ENCODE measurements at regions not wholly inside any gene's neighbourhood (a gene's known extent, or its start where the extent isn't known, plus 50 kb on each side); places are given as distances from the start of the nearest gene placed in this dataset.

DNA sequence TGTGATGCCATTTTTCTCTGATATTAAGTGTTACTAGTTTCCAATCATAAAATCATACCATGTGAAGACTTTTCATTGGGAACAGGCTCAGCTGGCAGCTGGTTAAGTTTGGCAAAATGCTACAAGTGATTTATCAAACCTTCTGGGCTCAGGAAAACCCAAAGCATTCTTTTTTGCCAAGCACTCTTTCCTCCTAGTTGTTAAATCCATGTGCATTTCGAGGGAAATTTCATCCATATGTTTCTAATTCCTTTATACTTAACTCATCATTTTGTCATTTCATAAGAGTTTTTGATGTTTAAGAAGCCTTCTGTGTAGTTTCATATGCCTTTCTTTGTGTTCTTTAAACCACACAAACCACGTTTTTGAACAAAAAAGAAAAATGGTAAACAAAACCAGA, 217.6 kb upstream of the PDE10A start:
- TF ChIP-seq, protein P1, sequence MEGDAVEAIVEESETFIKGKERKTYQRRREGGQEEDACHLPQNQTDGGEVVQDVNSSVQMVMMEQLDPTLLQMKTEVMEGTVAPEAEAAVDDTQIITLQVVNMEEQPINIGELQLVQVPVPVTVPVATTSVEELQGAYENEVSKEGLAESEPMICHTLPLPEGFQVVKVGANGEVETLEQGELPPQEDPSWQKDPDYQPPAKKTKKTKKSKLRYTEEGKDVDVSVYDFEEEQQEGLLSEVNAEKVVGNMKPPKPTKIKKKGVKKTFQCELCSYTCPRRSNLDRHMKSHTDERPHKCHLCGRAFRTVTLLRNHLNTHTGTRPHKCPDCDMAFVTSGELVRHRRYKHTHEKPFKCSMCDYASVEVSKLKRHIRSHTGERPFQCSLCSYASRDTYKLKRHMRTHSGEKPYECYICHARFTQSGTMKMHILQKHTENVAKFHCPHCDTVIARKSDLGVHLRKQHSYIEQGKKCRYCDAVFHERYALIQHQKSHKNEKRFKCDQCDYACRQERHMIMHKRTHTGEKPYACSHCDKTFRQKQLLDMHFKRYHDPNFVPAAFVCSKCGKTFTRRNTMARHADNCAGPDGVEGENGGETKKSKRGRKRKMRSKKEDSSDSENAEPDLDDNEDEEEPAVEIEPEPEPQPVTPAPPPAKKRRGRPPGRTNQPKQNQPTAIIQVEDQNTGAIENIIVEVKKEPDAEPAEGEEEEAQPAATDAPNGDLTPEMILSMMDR (IDR thresholded peaks at IDR 0.05; ENCODE audit: unreplicated experiment): no peak
- Mint-ChIP-seq H3K4me1 (ENCODE audit: unreplicated experiment) (peaks cover 6% of the 10 kb centered on the region), H3K4me3 (ENCODE audit: unreplicated experiment) (no peak overlapping the region), H3K27me3 (ENCODE audit: unreplicated experiment) (peaks cover 5% of the 10 kb centered on the region), H3K9me3 (ENCODE audit: unreplicated experiment) (no peaks in the 10 kb centered on the region), H3K27ac (ENCODE audit: unreplicated experiment) (no peak overlapping the region), H3K36me3 (ENCODE audit: low read depth, unreplicated experiment) (peaks cover 4% of the 10 kb centered on the region)
- no peak for DNase-seq (ENCODE audit: low spot score)

DNA sequence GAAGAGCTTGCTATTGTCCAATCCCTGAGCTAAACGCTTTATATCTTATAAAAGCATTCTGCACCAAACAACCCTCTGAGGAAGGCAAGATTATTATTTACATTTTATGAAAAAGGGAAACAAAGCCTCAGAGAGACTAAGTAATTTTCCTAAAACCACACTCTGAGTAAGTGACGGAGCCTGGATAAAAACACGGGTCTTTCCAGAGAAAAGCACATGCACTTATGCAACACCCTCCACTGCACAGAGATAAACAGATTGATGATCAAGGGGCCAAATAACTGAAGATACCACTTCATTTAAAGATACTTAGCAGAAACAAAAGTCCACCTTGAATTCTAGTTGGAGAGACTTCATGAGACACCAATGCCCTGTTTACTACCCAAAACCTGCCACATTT, 214.7 kb upstream of the PDE10A start:
- no peak for DNase-seq (ENCODE audit: low spot score)
- Mint-ChIP-seq H3K36me3 (ENCODE audit: low read depth, unreplicated experiment) (no peaks in the 10 kb centered on the region), H3K27ac (ENCODE audit: unreplicated experiment) (no peak overlapping the region), H3K4me1 (ENCODE audit: unreplicated experiment) (peaks cover 4% of the 10 kb centered on the region), H3K9me3 (ENCODE audit: unreplicated experiment) (no peaks in the 10 kb centered on the region), H3K27me3 (ENCODE audit: unreplicated experiment) (no peaks in the 10 kb centered on the region), H3K4me3 (ENCODE audit: unreplicated experiment) (no peak overlapping the region)
- TF ChIP-seq, protein P1 (IDR thresholded peaks at IDR 0.05; ENCODE audit: unreplicated experiment): no peak

DNA sequence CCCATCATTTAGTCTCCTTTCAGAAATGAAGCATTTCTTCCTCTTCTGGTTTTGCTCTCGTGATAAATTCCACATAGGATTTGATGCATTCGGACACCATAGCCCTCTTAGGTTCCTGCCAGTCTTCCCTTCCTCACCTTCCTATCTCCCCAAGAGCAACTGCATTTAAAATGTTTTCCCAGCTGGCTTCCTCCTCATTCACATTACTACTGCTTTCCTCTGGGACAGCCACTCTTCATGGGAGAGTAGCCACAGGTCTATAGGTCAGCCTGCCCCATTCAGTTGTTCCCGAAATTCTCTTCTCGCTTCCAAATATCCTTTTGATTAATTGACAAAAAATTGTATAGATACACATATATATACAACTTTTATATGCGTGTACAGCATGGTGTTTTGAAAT, 214.2 kb upstream of the PDE10A start:
- DNase-seq (ENCODE audit: low spot score): no peak
- Mint-ChIP-seq H3K36me3 (ENCODE audit: low read depth, unreplicated experiment) (no peaks in the 10 kb centered on the region), H3K27ac (ENCODE audit: unreplicated experiment) (no peak overlapping the region), H3K9me3 (ENCODE audit: unreplicated experiment) (no peaks in the 10 kb centered on the region), H3K27me3 (ENCODE audit: unreplicated experiment) (no peaks in the 10 kb centered on the region), H3K4me3 (ENCODE audit: unreplicated experiment) (no peak overlapping the region), H3K4me1 (ENCODE audit: unreplicated experiment) (peaks cover 4% of the 10 kb centered on the region)
- TF ChIP-seq, protein P1 (IDR thresholded peaks at IDR 0.05; ENCODE audit: unreplicated experiment): no peak

DNA sequence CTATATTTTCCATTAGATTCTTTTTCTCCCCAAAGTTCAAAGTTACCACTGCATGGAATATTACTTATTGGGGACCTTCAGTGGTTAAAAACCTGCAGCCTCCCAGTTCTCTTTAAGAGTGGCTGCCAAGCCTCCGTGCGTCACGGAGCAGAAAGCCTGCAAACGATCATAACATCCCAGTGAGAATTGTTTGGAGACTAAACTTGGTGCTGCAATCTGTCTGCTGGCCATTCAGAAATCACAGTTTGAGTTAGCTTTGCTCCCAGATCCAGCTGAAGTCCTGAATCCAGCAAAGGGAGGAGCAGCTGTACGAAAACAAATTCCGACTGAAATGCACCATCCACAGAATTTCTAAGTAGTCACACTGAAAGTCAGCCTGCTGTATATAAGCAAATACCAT, 213.5 kb upstream of the PDE10A start:
- Mint-ChIP-seq H3K4me1 (ENCODE audit: unreplicated experiment) (peaks cover 4% of the 10 kb centered on the region), H3K4me3 (ENCODE audit: unreplicated experiment) (no peak overlapping the region), H3K36me3 (ENCODE audit: low read depth, unreplicated experiment) (no peaks in the 10 kb centered on the region), H3K27me3 (ENCODE audit: unreplicated experiment) (no peaks in the 10 kb centered on the region), H3K27ac (ENCODE audit: unreplicated experiment) (no peak overlapping the region), H3K9me3 (ENCODE audit: unreplicated experiment) (no peaks in the 10 kb centered on the region)
- TF ChIP-seq, protein P1 (IDR thresholded peaks at IDR 0.05; ENCODE audit: unreplicated experiment): no peak
- DNase-seq (ENCODE audit: low spot score): no peak

DNA sequence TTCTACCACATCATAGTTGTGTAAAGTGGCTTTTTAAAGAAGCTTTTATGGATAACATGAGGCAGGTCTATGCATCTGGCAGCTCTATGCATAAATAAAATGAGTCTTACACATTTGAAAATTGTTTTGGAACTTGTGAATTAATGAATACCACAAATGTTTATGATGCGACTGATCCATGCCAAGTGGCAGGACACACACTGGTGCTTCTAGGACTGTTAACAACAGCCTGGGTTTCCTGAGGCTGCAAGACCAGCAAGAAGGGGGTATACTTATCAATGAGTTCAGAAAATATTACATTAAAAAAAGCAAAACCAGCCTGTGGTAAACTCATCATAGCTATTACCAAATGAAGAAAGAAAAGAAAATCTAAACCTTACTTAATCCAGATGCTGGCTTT, 212.9 kb upstream of the PDE10A start:
- Mint-ChIP-seq H3K4me3 (ENCODE audit: unreplicated experiment) (no peak overlapping the region), H3K27ac (ENCODE audit: unreplicated experiment) (no peak overlapping the region), H3K9me3 (ENCODE audit: unreplicated experiment) (no peaks in the 10 kb centered on the region), H3K36me3 (ENCODE audit: low read depth, unreplicated experiment) (no peaks in the 10 kb centered on the region), H3K27me3 (ENCODE audit: unreplicated experiment) (no peaks in the 10 kb centered on the region), H3K4me1 (ENCODE audit: unreplicated experiment) (peaks cover 4% of the 10 kb centered on the region)
- DNase-seq (ENCODE audit: low spot score): no peak
- TF ChIP-seq, protein P1 (IDR thresholded peaks at IDR 0.05; ENCODE audit: unreplicated experiment): no peak

Data from endothelial cell (in vitro differentiated cells).